Body of pancreas (tissue), 4 donors: ENCODE measurements at regions not wholly inside any gene's neighbourhood (a gene's known extent, or its start where the extent isn't known, plus 50 kb on each side); places are given as distances from the start of the nearest gene placed in this dataset.
A peak's percentile ranks its signal among the peaks of the same experiment; 100 is the strongest.

Experiments
- ATAC-seq: fragments of 150-250 bp; one replicate; pipeline ENCODE4 v1.9.1; 2016
- DNase-seq, 4 donors: peaks; one replicate each; pipeline ENCODE4 v3.0.0-alpha.2; 2019
- H3K27ac ChIP-seq, 4 donors: fragments of 200-600 bp; sonication (generic); 1 replicate in 3 of 4; 2 replicates in 1 of 4; pipeline versions ENCODE4 v1.5.1 to v1.6.1; 2016 to 2019; ENCODE audit warnings: mild to moderate bottlenecking in 1 of 4, mixed read lengths in 1 of 4, moderate library complexity in 1 of 4
- H3K27me3 ChIP-seq, 2 donors: fragments of 200-600 bp; sonication (generic); one replicate each; pipeline ENCODE4 v1.6.0; 2016; ENCODE audit warnings: mild to moderate bottlenecking in 1 of 2
- H3K36me3 ChIP-seq, 2 donors: fragments of 200-600 bp; sonication (generic); replicated peaks in 1 of 2; 2 replicates each; pipeline ENCODE4 v1.5.1; 2016; ENCODE audit warnings: low read depth in 2 of 2; ENCODE audit not compliant: insufficient read depth in 1 of 2
- H3K4me1 ChIP-seq: fragments of 200-600 bp; sonication (generic); one replicate; pipeline ENCODE4 v1.6.0; 2016
- H3K4me3 ChIP-seq, 2 donors: fragments of 200-600 bp; sonication (generic); 1 replicate in 1 of 2; 2 replicates in 1 of 2; pipeline ENCODE4 v1.5.1; 2016 to 2019
- H3K9me3 ChIP-seq, 3 donors: fragments of 200-600 bp; sonication (generic); 1 replicate in 2 of 3; 2 replicates in 1 of 3; pipeline ENCODE4 v1.5.1; 2016
- CTCF ChIP-seq, 7 experiments: fragments of 450-650 bp in 4 of 7; fragments of 200-600 bp in 3 of 7; sonication (generic) in 3 of 7; IDR thresholded peaks; one replicate each; pipeline ENCODE4 v1.5.1; 2016 to 2019; ENCODE audit warnings: antibody characterized with exemption in 7 of 7
- POLR2A ChIP-seq, 3 donors: fragments of 450-650 bp; IDR thresholded peaks; one replicate each; pipeline ENCODE4 v1.6.1; 2016; ENCODE audit warnings: antibody characterized with exemption in 3 of 3, mild to moderate bottlenecking in 2 of 3
- WGBS, 2 donors: methylation state at CpG; one replicate each; pipeline ENCODE4 v1.1.5; 2017; 5-methylcytosine and 5-hydroxymethylcytosine counted together
- intact Hi-C: fragments of 100-400 bp; cut with DNase I; formaldehyde crosslinking; loops from one replicate; pipeline ENCODE4 v1.15.1; 2023

DNA sequence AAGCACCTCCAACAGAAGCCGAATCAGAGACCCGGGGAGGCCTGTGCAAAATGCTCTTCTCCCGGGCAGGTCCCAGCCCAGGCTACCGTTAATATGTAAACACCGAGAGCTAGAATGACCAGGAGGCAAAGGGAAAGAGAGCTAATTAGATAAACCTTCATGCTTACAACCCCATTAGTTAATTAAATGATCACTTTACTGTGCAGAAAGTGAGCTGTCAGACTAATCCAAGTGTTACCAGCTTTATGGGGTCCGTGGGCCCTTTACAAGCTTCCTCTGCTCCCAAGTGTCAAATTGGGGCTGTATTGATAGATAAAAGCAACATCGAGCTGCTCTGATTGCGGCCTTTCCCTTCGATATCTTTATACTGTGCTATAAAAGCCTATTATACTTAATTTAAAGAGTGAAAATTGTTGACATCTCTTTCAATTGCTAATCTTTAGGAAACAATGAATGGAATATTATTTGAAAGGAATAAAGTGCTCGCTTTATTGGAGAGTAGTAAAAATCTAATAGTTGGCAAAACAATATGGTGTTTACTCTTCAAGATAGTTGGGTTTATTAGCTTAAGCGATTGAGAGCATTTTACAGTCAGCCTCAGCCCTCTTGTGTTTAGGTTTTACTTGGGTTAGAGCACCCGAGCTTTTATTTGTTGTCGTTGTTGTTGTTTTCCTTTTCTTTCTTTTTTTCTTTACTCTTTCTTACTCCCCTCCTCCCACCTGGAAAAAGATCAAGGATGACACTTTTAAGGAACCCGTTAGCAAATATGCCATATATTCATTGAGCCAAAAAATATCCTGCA is 189.3 kb upstream of the GPR12 start:
- TF ChIP-seq CTCF (IDR thresholded peaks at IDR 0.05) (no peak), POLR2A (IDR thresholded peaks at IDR 0.05) (no peak)
- peak overlapping the region; percentile 91 to 95 (median 94) for H3K27ac ChIP-seq
- peaks cover 49% of the 10 kb centered on the region for H3K4me1 ChIP-seq
- no peaks in the 10 kb centered on the region for H3K27me3 ChIP-seq
- 52 to 53% methylated on average over 14 of the region's 14 CpGs for whole genome bisulfite sequencing, 2 donors
- ATAC-seq (no peak), DNase-seq (no peak)
- H3K9me3 ChIP-seq: no peaks in the 10 kb centered on the region
- H3K4me3 ChIP-seq: no peak overlapping the region
- intact Hi-C loops: loop anchor here (5.0 to 10.0 kb wide), 2 partner anchors 325 to 407 kb away; partner anchors contain the start of gene RASL11A
- no peaks in the 10 kb centered on the region for H3K36me3 ChIP-seq

GRCh38 chr13:26948353-26948752 is 187.8 kb upstream of the GPR12 start:
- 93 to 98% methylated on average over 4 of the region's 4 CpGs for WGBS, 2 donors
- ATAC-seq: no peak

DNA sequence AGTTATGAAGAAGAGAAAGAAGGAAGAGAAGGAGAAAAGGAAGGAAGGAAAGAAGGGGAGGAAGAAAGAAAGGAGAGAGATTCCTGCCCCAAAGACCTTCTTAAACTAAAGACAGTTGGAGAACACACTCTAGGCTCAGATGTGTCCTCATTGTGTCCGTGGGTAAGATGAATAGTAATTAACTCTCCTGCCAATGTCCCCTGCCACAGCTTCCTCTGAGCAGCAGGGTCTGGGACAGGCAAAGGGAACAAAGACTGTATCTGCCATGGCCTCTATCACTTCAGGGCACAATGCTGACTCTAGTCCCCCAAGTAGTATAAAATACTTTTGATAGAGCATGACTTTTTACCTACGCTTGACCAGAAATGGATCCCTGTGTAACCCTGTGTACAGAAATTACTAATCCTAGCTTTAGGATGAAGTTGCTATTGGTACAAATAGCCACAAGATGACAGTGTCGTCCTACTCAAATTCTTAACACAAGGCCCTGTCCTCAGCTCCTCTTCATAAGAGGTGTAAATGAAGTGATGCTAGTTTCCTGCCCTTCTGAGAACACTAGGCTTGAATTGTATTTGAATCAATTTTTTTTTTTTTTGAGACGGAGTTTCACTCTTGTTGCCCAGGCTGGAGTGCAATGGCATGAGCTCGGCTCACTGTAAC is 186.2 kb upstream of the GPR12 start:
- 37 to 38% methylated on average over 5 of the region's 5 CpGs for WGBS, 2 donors
- Histone ChIP-seq H3K9me3 (no peaks in the 10 kb centered on the region), H3K27ac (no peak overlapping the region), H3K27me3 (no peaks in the 10 kb centered on the region), H3K4me3 (no peak overlapping the region), H3K4me1 (peaks cover 25% of the 10 kb centered on the region), H3K36me3 (no peaks in the 10 kb centered on the region)
- ATAC-seq: peak; percentile 45
- peak in 1 of 4 donors; percentile 62 for DNase-seq
- TF ChIP-seq CTCF (IDR thresholded peaks at IDR 0.05) (peak; percentile 60 to 98 (median 96)), POLR2A (IDR thresholded peaks at IDR 0.05) (no peak)
- intact Hi-C loops: loop anchor here (5.0 to 10.0 kb wide), 2 partner anchors 328 to 410 kb away; partner anchors contain the start of gene RASL11A

More at GRCh38 chr13:26948353-26948752, 187.8 kb upstream of the GPR12 start:
- intact Hi-C loops: loop anchor here (5.0 to 10.0 kb wide), 2 partner anchors 326 to 409 kb away; partner anchors contain the start of gene RASL11A
- Histone ChIP-seq H3K9me3 (no peaks in the 10 kb centered on the region), H3K4me3 (no peak overlapping the region), H3K4me1 (peaks cover 40% of the 10 kb centered on the region), H3K36me3 (no peaks in the 10 kb centered on the region), H3K27ac (no peak overlapping the region), H3K27me3 (no peaks in the 10 kb centered on the region)
- TF ChIP-seq CTCF (IDR thresholded peaks at IDR 0.05) (no peak), POLR2A (IDR thresholded peaks at IDR 0.05) (no peak)
- no peak for DNase-seq

DNA sequence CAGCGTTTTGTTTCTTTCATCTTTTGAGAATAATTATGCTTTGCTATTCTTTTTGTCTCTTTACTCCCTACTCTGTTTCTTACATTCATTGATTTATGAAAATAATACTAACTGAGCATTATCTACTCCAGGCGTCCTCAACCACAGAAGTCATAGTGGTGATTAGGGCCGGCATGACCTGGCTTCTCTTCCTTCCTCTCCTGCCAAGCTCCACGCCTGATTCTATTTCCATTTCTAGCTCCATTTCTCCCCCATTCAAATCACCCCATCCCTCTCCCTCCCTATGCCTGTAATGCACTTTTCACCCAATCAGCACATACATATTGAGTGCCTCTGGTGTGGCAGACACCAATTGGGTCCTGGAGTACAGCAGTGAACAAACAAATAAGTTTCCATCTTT is 183.2 kb upstream of the GPR12 start:
- Histone ChIP-seq H3K9me3 (no peaks in the 10 kb centered on the region), H3K27me3 (no peaks in the 10 kb centered on the region), H3K27ac (no peak overlapping the region), H3K36me3 (no peaks in the 10 kb centered on the region), H3K4me3 (no peak overlapping the region), H3K4me1 (no peaks in the 10 kb centered on the region)
- no peak for DNase-seq
- no peak for ATAC-seq
- 58% methylated on average over 4 of the region's 4 CpGs for WGBS, 2 donors
- intact Hi-C loops: loop anchor here (10.0 kb wide), 1 partner anchor 331 kb away; the partner anchor contains the start of gene RASL11A
- TF ChIP-seq CTCF (IDR thresholded peaks at IDR 0.05): no peak
- no peak for TF ChIP-seq POLR2A (IDR thresholded peaks at IDR 0.05)
